Lower leg skin (tissue), 4 donors: ENCODE measurements at regions not wholly inside any gene's neighbourhood (a gene's known extent, or its start where the extent isn't known, plus 50 kb on each side); places are given as distances from the start of the nearest gene placed in this dataset.

Source experiments
- DNase-seq, 2 donors: peaks; one replicate each; pipeline ENCODE4 v3.0.0-alpha.2; 2019; ENCODE audit warnings: low spot score in 2 of 2
- H3K4me3 ChIP-seq: fragments of 200-600 bp; sonication (generic); 2 replicates; pipeline ENCODE4 v1.5.1; 2017; ENCODE audit warnings: mild to moderate bottlenecking, low read depth; ENCODE audit not compliant: poor library complexity, severe bottlenecking
- POLR2A ChIP-seq, 2 donors: fragments of 450-650 bp; IDR thresholded peaks; one replicate each; pipeline ENCODE4 v1.6.1; 2016 to 2017; ENCODE audit warnings: antibody characterized with exemption in 2 of 2, mild to moderate bottlenecking in 1 of 2, moderate library complexity in 1 of 2
- WGBS, 2 donors: methylation state at CpG; one replicate each; pipeline ENCODE4 v1.1.5; 2018; 5-methylcytosine and 5-hydroxymethylcytosine counted together
- intact Hi-C: fragments of 100-400 bp; cut with DNase I; formaldehyde crosslinking; loops from one replicate; pipeline ENCODE4 v1.15.0; 2023; ENCODE audit warnings: low total_unique reads
- TF ChIP-seq, protein P1 (sequence below), 3 donors: fragments of 450-650 bp; IDR thresholded peaks; one replicate each; pipeline ENCODE4 v1.5.1; 2016; ENCODE audit warnings: antibody characterized with exemption in 3 of 3, mild to moderate bottlenecking in 3 of 3, moderate library complexity in 2 of 3

DNA sequence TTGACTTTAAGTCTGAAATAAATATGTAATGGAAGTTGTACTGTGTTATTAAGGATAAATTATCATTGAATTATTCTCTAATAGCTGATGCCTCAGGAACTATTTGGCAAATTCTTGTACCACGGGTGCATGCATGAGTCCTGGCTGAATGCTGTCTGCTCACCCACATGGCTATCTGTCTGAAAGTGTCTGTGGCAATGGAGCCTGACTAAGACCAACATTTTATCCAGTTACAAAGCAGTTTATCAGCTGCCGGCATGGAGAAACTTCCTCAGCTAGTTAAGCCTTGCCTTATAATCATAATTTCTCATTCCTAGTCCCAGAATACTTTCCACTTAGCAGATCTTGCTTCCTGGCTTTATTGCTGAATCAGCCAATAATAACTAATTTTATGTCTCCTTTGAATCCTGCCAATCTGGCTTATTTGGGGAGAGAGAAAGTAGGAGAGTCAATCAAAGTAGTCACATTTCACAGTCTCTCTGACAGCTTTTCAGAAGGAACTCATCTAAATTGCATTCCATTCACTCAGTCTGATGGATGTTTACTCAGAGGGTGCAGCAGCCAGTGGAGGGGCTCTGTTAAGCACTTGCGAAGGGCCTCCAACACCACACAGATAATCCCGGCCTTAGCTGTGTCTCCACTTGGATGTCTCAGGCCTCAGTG, 280.6 kb upstream of the CLEC14A start:
- 49 to 69% methylated on average over 4 of the region's 4 CpGs for WGBS, 2 donors
- DNase-seq, result no peak
- TF ChIP-seq, protein P1, sequence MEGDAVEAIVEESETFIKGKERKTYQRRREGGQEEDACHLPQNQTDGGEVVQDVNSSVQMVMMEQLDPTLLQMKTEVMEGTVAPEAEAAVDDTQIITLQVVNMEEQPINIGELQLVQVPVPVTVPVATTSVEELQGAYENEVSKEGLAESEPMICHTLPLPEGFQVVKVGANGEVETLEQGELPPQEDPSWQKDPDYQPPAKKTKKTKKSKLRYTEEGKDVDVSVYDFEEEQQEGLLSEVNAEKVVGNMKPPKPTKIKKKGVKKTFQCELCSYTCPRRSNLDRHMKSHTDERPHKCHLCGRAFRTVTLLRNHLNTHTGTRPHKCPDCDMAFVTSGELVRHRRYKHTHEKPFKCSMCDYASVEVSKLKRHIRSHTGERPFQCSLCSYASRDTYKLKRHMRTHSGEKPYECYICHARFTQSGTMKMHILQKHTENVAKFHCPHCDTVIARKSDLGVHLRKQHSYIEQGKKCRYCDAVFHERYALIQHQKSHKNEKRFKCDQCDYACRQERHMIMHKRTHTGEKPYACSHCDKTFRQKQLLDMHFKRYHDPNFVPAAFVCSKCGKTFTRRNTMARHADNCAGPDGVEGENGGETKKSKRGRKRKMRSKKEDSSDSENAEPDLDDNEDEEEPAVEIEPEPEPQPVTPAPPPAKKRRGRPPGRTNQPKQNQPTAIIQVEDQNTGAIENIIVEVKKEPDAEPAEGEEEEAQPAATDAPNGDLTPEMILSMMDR (IDR thresholded peaks at IDR 0.05), result no peak
- no peak for TF ChIP-seq POLR2A (IDR thresholded peaks at IDR 0.05)
- intact Hi-C loops, result no loop called here
- H3K4me3 ChIP-seq, result no peak overlapping the region

DNA sequence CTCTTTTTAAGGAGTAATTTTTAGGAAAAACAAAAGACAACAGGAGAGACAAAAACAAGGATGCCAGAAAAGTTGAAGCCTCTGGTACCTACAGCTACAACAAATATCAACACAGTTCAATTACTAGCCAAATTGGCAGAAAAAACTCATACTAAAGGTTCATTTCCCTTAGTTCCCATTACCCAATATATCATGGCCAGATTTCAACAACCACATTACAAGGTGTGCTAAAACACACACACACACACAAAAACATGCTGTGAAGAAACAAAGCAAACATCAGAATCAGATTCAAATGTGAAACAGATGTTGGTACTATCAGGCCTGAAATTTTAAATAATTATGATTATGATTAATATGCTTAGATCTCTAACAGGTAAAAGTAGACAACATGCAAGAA, 272.7 kb upstream of the CLEC14A start:
- no peak for DNase-seq
- intact Hi-C loops, result no loop called here
- TF ChIP-seq, protein P1 (IDR thresholded peaks at IDR 0.05), result no peak
- no peak for TF ChIP-seq POLR2A (IDR thresholded peaks at IDR 0.05)
- H3K4me3 ChIP-seq, result no peak overlapping the region

DNA sequence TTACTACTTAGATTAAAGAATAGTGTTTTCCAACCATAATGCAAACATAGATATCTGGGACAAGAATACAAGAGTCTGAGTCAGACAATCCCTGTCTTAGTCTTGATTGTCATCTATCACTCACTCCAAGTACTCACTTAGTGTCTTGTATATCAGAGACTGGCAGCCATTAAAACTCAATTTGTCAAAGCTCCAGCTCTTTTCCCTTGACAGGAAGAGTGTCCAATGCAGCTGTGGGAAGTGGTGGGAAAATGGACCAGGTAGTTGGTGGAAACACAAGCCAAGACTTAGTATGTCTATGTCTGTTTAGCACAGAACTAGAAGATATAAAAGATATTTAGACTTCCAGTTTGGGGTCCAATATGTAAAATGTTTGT, 271.6 kb upstream of the CLEC14A start:
- TF ChIP-seq, protein P1 (IDR thresholded peaks at IDR 0.05), result no peak
- no peak for TF ChIP-seq POLR2A (IDR thresholded peaks at IDR 0.05)
- no peak overlapping the region for H3K4me3 ChIP-seq
- intact Hi-C loops, result no loop called here
- no peak for DNase-seq

DNA sequence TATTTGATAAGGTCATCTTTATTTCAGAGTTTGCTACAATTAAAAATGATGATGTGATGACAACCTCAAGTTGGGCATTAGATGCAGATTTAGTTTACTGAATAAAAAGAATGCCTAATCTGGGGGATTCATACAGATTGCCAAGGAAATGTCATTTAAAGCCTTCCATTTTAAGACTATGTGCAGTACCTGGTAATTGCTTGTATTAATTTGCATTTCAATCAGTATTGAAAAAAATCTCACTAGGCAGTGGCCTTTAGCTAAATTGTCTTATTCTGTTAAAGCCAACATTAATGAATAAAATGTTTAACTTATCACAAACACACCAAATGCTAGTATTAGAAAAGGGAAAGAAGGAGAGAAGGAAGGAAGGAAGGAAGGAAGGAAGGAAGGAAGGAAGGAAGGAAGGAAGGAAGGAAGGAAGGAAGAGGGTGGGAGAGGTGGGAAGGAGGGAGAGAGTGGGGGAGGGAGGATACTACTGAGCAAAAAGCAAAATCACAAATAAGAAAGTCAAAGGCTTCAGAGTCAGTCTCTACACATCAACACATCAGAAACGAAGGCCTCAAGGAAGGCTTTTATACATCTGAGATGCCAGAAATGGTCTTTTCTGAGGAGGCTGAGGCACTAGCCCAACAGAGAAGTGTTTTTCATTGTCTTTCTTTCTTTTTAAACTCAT, 271.1 kb upstream of the CLEC14A start:
- WGBS, 2 donors, result 75 to 88% methylated on average over 1 of the region's 1 CpG
- H3K4me3 ChIP-seq, result no peak overlapping the region
- no peak for DNase-seq
- intact Hi-C loops, result no loop called here
- TF ChIP-seq, protein P1 (IDR thresholded peaks at IDR 0.05), result no peak
- TF ChIP-seq POLR2A (IDR thresholded peaks at IDR 0.05), result no peak

DNA sequence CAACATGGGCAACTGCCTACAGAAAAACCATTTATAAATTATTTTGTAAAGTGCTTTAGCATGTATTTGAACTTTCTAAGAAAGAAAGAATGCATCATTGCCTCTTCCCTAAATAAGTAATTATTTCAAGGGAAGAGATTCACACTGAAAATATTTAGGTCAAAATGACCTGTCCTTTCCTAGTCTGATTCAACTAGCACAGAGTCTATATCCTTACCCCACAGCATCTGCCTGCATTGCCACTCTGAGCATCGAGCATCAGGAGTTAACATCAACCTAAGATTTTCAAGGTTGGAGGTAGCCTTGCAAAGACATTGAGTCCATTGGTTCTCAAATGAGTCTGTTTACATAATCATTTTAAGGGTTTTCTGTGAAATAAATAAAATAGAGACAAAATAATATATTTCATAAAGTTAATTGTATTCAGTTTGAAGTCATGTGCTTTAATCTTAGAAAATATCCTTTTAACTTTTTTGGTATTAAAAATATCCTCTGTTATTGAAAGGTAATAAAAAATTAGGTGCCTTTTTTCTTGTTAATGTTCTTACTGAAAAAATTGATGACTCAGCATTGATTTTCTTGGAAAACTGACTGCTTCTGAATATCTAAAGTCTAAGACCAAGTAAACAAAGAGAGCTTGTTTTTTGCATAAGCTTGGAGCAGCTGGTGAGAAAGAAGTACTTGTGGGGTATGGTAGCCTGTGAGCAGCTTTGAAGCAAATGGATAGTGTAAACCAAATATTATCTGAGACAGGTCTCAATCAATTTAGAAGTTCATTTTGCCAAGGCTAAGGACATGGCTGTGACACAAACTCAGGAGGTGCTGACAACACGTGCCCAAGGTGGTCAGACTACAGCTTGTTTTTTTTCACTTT, 269.0 kb upstream of the CLEC14A start:
- DNase-seq, result no peak
- H3K4me3 ChIP-seq, result no peak overlapping the region
- WGBS, 2 donors, result 81 to 82% methylated on average over 2 of the region's 2 CpGs
- intact Hi-C loops, result no loop called here
- TF ChIP-seq, protein P1 (IDR thresholded peaks at IDR 0.05), result no peak
